SK-N-MC (cell line): ENCODE measurements at regions not wholly inside any gene's neighbourhood (a gene's known extent, or its start where the extent isn't known, plus 50 kb on each side); places are given as distances from the start of the nearest gene placed in this dataset.

Source experiments
- EZH2 ChIP-seq: fragments of 200-600 bp; sonication (generic); IDR thresholded peaks from one replicate; pipeline ENCODE4 v1.6.1; 2017; ENCODE audit warnings: antibody characterized with exemption
- POLR2AphosphoS5 ChIP-seq: IDR thresholded peaks from 2 replicates; pipeline ENCODE4 v1.6.1; 2012; ENCODE audit warnings: mild to moderate bottlenecking, low read depth, low read length, borderline replicate concordance

GRCh38 chr14:65808390-65808789 lies 395.9 kb downstream of the FUT8 start:
- TF ChIP-seq EZH2 = no peak
- no peak for TF ChIP-seq POLR2AphosphoS5
